GM18505 (cell line): ENCODE measurements at regions not wholly inside any gene's neighbourhood (a gene's known extent, or its start where the extent isn't known, plus 50 kb on each side); places are given as distances from the start of the nearest gene placed in this dataset.

ENCODE experiments used
- ATAC-seq: cut with Tn5 transposase; IDR thresholded peaks from one replicate; pipeline ENCODE4 v1.9.1; 2021; ENCODE audit not compliant: unreplicated experiment
- POLR2A ChIP-seq: IDR thresholded peaks from 4 replicates; pipeline ENCODE4 v1.6.1; 2011; ENCODE audit warnings: borderline replicate concordance; ENCODE audit not compliant: insufficient read depth, insufficient read length; ENCODE audit errors: extremely low read depth

DNA sequence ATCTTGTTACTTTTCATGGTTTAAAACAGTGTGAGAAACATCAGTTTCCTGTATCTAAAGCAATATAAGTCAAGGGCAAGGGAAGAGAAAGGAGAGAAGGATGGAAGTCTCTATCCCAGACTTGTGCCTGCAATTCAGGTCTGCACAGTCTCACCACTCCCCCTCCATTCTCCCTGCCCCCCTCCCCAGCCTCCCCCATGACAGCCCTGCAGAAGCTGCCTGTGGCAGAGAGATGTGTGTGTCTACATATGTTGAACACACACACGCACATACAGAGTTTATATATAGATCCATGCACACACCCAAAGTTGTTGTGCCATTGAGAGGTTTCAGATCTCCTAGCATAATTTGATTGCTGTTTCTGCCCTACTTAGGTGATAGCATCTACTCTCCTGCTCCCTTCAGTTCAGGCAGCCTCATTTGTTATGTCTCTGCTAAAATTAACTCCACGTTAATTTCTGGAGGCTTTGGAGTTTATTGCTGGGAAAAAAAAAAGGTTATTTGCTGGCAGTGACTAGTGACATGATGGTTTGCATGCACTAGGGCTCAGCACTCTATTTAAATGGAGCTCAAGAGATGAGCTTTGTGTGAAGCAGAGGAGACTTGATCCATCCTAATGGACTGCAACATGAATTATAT, 124.9 kb upstream of the SMYD2 start:
- no peak for ATAC-seq
- TF ChIP-seq POLR2A = no peak

DNA sequence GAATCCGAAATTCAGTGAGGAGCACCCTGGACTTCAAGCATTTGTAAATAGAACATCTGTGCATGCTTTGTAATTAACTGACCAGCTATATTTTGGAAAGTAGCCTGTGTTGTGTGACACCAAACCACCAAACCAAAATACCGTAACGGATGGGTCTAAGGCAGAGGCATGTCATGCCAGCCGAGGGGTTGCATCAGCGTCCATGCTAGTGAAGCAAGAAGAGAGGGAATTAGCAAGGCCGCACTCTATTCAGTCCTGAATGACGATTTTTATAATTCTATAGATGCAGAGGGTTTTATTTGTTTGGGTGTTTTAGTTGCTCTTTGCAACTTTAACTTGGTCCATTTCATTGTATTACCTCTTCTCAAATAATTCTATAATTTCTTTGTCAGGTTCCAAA, 116.8 kb upstream of the SMYD2 start:
- no peak for ATAC-seq
- TF ChIP-seq POLR2A = no peak

DNA sequence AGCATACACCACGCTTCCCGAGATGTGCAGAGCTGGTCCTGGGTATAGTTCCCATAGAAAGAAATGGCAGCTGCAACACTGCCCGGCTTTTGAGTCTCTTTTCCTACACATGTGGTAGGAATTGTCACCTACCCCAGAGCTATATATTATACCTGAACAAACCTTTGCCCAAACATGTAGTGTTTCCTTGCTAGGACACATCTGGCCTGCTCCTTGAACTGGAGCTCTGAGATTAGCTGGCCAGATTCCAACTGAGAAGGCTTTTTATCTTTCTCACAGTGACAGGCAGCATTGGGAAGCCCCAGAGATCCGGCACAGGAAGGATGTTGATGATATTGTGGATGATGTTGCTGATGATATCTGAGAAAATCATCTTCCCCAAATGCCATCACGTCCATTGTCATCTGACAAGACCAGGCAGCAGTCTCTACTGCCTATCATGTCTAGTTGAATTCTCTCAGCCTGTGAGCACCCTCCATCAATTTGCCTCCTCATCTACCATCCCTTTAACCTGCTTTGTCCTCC, 115.0 kb upstream of the SMYD2 start:
- TF ChIP-seq POLR2A = no peak
- ATAC-seq = no peak

DNA sequence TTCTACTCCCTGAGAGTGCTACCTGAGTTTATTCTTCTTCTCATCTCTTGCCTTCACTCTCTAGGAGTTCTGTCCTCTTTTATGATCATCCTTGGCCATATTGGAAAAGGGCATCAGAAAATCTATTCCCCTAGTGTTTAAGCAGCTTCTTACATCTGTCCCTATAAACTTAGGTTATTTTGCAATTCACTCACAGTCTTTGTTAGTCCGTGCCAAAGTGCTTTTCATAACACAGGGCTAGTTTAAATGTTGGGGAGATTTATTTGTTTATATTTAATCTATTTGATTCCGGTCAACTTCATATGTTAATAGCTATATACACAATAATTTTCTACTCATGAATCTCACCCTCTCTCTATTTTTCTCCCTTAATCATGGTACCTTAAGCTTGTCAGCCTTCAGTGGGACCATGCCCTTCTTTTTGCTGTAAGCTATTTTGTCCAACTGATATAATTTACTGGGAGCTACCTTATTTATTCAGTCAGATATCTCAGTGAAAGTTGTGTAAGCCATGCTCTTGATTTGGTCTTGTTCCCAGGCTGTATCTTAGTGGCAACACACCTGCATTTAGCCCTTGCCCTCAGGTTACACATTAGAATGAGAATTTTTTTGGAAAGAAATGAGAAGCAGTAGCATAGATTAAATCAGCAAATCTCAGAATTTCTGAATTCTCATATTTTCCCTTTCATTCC, 106.3 kb upstream of the SMYD2 start:
- TF ChIP-seq POLR2A = no peak
- no peak for ATAC-seq

DNA sequence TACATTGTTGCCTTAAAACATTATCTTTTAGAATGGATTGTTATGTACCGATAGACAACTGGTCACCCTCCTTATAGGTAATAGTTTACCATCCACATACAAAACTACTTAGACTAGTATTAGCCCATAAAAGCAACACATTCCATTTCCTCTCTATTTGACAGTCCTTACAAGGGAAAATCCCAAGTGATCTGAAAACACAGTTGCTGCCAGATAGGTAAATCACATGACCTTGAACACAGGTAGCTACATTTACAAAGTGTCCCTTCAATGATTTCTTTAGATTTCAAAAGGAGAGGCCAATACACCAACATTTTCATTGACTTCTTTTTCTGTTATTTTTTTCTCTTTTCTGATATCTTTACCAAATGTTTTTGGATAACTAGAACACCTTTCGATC, 102.9 kb upstream of the SMYD2 start:
- no peak for ATAC-seq

DNA sequence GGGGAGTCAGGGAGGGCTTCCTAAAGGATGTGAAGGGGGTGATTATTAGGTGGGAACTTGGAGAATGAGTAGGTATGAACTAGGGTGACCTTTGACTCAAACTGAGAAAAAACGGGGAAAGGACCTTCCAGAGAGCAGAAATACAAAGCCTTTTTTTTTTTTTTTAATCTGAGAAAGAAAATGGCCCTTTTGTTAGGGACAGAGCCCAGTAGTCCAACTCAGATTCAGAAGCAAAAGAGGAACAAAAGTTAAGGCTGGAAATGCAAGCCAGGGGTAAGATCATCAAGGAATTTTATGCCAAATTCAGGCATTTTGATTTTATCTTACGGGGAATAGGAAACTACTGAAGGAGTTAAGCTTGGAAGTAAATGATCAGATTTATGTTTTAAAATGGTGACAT, 96.0 kb upstream of the SMYD2 start:
- no peak for ATAC-seq
- TF ChIP-seq POLR2A = no peak

More for the DNA sequence above, 102.9 kb upstream of the SMYD2 start:
- TF ChIP-seq POLR2A = no peak

DNA sequence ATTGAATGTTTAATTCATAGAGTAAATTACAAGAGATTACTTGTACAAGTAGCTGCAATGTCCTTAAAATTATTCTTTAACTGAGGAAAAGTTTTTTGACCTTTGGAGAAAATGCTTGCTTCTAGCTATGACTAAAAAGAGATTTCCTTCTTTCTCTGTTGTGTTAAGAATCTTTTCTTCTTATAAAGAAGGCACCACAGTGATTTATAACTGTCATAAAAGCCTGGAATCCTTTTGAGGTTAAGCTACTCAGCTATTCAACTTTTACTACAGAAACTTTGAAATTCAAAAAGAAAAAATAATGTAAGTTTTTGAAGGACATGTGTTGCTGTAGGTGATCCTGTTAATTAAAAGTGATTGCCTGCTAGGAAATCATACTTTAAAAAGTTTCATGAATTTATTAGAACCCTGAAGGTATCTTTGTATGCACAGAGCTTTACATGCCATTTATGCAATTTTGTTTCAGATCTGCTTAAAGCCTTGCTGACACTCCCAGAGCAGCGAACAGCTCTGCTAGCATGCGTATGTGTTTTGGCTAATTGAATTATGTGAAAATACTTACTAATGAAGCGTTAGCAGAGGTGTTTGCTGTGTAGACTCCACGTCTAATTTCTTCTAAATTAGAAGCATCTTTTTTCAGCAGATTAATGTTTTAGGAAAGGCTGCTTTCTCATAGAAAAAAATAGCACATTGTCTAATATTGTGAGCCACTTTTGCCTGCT, 94.7 kb upstream of the SMYD2 start:
- ATAC-seq = no peak
- TF ChIP-seq POLR2A = no peak

DNA sequence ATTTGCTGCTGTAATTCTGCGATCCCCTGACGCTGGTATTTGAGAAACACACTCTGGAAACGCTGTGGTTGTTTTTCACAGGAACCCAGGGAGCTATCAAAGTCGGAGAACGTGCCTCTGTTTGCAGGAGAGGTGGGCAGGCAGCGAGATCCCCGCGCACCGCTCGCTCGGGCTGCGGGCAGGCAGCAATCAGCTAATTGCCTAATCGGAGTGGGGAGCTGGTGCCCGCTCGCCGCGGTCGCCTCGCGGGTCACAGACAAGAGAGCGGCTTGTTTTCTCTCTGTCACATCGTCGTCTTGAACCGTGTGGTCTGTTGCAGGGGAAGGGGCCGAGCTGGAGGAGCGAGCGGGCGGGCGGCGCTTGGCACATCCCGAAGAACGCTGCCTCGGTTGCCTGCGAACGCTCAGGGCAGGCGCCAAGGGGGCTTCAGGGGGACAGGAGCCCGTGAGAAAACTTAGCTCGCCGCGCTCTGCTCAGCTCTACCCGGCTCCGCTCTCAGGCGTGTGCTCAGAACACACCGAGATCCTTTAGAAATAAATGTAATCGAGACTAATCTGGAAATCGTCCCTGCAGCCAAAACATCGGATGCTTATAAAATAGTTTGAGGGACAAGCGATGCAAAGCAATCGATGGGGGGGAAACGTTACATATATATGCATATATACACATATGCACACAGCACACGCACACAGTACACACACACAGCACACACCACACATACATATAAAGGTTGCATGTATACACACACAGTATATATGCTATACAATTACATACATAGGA, 93.6 kb upstream of the SMYD2 start:
- TF ChIP-seq POLR2A = no peak
- no peak for ATAC-seq

DNA sequence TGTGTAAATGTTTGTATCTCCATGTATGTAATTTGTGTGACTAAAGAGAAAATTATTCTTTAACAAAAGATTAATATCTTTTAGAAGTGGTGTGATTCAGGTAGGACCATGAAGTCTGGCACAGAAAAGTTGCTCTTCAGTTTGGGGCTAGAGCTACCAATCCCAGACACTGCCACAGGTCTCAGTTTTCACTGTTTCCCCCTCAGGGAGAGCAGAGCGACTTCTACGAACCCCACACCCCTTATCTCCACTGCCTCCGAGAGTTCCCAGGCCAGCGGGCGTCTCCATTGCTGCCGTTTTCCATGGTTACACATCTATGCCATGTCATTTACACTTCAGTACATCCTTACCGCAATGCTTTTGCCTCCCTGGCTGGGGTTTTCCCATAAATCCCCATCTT, 93.0 kb upstream of the SMYD2 start:
- no peak for TF ChIP-seq POLR2A
- no peak for ATAC-seq

DNA sequence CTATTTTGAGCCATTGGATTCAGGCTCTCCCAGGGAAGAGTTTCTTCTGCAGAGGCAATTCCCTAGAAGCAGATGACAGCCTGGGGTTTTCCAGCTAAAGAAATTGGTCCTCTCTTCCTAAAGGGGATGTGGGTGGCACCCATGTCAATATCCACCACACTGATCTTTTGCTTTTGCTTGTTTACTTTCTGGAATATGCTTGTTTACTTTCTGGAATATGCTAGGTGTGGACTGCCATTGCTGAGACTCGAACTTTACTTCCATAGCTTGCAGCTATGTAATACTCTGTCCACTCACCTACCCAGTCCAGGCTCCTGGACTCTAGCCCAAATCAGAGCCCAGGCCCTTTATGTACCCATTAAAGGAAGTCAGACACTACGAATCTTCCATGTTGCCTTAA, 92.1 kb upstream of the SMYD2 start:
- no peak for ATAC-seq
- TF ChIP-seq POLR2A = no peak

DNA sequence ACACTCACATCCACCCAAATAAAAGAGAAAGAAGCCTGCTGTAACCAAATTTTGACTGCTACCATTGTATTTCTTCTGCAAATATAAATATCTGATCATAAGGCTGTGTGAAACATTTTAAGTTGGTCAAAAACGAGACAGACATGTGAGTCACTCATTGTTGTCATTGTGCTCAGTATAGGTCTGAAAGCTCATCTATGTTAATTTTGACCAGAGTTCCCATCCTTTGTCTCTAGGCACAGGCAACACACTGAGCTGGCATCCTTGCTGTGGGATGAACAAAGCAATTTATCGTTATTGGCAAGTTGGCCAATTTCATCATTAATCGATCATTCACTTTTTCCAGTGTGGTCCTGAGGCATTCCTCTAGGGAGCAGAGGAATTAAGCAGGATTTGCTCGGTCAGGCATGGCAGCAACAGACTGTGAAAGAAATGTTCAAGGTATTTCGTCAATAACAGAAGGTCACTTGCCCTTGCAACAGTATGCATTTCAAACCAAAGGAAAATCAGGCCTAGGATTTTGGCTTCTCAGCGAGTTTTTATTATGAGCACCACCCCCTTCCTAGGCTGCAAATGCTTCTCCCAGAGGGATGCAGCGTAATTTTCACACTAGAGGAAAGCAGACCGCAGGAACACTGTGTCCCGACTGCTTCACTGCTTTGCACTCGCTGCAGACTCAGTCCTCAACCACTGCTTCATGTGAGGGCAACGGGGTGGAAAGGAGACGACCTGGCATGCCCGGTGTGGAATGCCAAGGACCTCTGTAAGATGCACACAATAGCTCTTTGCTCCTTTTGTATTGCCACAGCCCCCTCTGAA, 87.9 kb upstream of the SMYD2 start:
- TF ChIP-seq POLR2A = no peak
- ATAC-seq = no peak

DNA sequence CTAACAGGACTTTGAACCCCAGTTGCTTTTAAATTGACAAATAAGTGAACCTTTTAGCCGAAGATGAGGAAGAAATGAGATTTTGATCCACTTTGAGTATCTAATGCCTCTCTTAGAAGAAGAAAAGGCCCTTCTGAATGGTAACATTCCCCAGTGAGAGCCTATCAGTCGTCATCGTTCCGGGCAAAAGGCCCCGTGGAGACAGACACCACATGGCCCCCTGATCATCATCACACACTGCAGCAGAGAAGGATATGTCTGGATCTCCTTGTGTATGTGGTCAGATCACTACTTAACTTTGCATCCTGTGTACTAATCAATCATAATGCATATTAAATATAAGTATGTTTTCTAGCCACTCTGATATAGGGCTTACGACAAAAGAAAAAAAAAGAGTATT, 87.3 kb upstream of the SMYD2 start:
- no peak for TF ChIP-seq POLR2A
- no peak for ATAC-seq
